ENCODE measurements at regions not wholly inside any gene's neighbourhood (a gene's known extent, or its start where the extent isn't known, plus 50 kb on each side); places are given as distances from the start of the nearest gene placed in this dataset.

DNA sequence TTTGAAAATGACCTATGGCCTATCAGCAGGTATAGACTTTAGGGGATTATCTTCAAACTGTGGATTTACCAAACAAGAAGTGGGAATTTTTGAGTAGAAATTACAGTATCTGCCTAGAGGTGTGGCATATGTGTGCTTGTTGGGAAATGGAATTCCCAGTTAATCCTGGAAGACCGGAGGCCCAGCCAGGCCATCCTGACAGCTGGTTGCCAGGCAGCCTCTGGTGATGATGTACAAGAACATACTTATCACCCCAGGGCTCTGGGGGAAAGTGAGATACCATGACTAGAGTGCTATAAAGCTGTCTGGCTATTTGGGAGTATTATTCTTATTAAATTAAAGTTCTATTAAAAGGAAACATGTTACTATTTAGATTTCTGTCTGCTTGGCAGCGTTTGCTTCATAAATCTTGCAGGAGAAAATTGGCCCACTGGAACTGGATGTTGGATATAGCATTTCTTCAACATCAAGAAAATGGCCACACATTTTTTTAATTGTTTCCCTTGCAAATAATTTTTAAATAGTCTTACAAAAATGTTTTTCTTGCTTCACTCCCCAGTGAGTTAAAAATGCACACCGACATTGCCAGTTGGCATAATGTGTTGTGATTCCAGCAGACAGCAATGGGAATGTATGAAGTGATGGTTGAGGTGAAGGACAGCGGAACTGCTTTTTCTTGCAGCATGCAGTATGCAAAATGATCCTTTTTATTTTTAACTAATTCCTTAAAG lies 187.8 kb downstream of the MYLK4 start:
- Histone ChIP-seq H3K27ac (peak overlapping the region; percentile 42 to 58), H3K4me1 (peaks cover 0 to 21% (median 6%) of the 10 kb centered on the region in 4 donors), H3K9me3 (no peaks in the 10 kb centered on the region), H3K4me3 (no peak overlapping the region), H3K36me3 (no peaks in the 10 kb centered on the region), H3K27me3 (no peaks in the 10 kb centered on the region)
- intact Hi-C loops (cut with DNase I; ENCODE audit: low total_unique reads) = no loop called here
- TF ChIP-seq, protein P1, sequence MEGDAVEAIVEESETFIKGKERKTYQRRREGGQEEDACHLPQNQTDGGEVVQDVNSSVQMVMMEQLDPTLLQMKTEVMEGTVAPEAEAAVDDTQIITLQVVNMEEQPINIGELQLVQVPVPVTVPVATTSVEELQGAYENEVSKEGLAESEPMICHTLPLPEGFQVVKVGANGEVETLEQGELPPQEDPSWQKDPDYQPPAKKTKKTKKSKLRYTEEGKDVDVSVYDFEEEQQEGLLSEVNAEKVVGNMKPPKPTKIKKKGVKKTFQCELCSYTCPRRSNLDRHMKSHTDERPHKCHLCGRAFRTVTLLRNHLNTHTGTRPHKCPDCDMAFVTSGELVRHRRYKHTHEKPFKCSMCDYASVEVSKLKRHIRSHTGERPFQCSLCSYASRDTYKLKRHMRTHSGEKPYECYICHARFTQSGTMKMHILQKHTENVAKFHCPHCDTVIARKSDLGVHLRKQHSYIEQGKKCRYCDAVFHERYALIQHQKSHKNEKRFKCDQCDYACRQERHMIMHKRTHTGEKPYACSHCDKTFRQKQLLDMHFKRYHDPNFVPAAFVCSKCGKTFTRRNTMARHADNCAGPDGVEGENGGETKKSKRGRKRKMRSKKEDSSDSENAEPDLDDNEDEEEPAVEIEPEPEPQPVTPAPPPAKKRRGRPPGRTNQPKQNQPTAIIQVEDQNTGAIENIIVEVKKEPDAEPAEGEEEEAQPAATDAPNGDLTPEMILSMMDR (IDR thresholded peaks at IDR 0.05) = no peak
- DNase-seq = no peak

- no peaks in the 10 kb centered on the region for H3K27me3 ChIP-seq
- intact Hi-C loops (cut with DNase I; ENCODE audit: low total_unique reads) = no loop called here
- DNase-seq = no peak
- H3K4me1 ChIP-seq = peaks cover 0 to 21% (median 6%) of the 10 kb centered on the region in 4 donors
- no peak overlapping the region for H3K27ac ChIP-seq
- H3K36me3 ChIP-seq = no peaks in the 10 kb centered on the region
- TF ChIP-seq, protein P1 (IDR thresholded peaks at IDR 0.05) = no peak
- H3K9me3 ChIP-seq = no peaks in the 10 kb centered on the region
- H3K4me3 ChIP-seq = no peak overlapping the region
These were observed 189.6 kb downstream of the MYLK4 start for GRCh38 chr6:2560917-2561698.

DNA sequence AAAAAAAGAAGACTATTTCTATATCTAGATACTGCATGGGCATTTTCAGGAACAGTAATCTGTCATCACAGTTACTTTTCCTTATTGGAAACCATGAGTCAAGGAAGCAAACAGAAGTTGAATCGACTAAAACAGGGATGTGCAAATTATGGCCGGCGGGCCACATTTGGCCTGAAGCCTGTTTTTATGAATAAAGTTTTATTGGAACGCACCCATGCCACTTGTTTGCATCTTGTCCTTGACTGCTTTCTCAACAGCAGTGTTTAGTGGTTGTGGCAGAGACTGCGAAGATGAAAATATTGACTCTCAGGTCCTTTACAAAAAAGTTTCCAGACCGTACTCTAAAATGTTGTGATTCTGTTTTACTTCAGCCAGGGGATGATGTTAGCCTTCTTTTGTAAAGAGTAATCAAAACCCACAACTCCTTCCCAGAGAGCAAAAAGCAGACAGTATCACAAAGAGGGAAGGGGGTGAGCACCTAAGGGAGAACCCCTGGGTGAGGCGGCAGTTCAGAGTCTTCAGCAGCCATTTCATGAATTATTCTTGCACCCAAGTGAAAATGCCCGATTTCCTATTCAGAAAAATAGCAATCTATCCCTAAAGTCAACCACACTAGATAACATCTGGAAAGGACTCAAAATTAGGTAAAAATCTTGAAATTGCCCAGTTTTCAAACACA lies 190.4 kb downstream of the MYLK4 start:
- intact Hi-C loops (cut with DNase I; ENCODE audit: low total_unique reads) = no loop called here
- no peaks in the 10 kb centered on the region for H3K9me3 ChIP-seq
- no peak overlapping the region for H3K4me3 ChIP-seq
- H3K4me1 ChIP-seq = peaks cover 0 to 21% (median 6%) of the 10 kb centered on the region in 4 donors
- H3K27me3 ChIP-seq = no peaks in the 10 kb centered on the region
- H3K27ac ChIP-seq = no peak overlapping the region
- DNase-seq = no peak
- H3K36me3 ChIP-seq = no peaks in the 10 kb centered on the region
- TF ChIP-seq, protein P1 (IDR thresholded peaks at IDR 0.05) = no peak

DNA sequence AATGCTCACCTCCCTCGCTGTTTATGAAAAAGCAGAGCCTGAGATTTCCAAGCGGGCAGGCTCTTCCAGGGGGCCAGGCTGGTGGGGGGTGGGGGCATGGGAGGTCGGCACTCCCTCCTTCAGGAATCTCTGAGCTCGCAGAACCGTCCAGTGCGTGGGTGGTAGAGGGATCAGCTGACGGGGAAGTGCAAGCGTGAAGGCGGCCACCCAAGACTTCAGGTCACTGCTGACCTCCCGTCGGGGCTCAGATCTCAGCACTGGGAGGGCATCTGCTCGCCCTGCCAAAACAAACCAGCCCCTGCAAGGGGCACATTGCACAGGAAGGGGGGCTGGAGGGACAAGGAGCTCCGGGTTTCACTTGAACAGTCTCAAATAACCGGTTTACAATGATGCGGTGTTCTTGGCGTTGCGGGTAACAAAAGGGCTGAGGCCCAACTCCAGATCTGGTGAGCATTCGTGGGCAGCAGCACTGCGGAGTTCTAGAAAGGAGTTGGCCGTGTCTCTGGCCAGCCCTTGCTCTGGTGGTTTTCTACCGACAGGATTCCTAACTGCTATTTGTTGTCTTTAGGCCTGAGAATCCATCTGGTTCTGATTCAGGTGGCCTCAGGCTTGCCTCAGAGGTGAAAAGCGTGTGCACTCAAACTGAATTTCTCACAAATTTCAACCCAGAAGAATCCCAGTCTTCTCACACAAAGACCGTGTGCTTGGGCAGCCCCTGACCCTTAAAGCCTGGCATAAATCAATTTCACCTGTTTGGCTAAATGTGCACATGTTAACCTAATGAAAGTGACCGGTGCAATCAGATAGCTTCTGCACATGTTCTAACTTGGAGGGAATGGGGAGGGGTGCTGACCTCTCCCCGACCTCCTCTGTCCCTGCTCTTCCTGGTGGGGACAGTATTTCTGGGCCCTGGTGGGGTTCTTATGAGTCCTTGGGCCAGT lies 191.6 kb downstream of the MYLK4 start:
- intact Hi-C loops (cut with DNase I; ENCODE audit: low total_unique reads) = no loop called here

More for the DNA sequence above, 191.6 kb downstream of the MYLK4 start:
- H3K9me3 ChIP-seq = no peaks in the 10 kb centered on the region
- no peaks in the 10 kb centered on the region for H3K27me3 ChIP-seq
- H3K27ac ChIP-seq = no peak overlapping the region
- DNase-seq = no peak
- H3K4me1 ChIP-seq = peaks cover 0 to 18% (median 6%) of the 10 kb centered on the region in 4 donors
- H3K4me3 ChIP-seq = no peak overlapping the region
- H3K36me3 ChIP-seq = no peaks in the 10 kb centered on the region
- TF ChIP-seq, protein P1 (IDR thresholded peaks at IDR 0.05) = no peak
